IMR-90 (cell line): ENCODE measurements at regions not wholly inside any gene's neighbourhood (a gene's known extent, or its start where the extent isn't known, plus 50 kb on each side); places are given as distances from the start of the nearest gene placed in this dataset.
A peak's percentile ranks its signal among the peaks of the same experiment; 100 is the strongest.

Source experiments
- BHLHE40 ChIP-seq: fragments of 150-350 bp; IDR thresholded peaks from 2 replicates; pipeline ENCODE4 v1.6.1; 2016; ENCODE audit warnings: mild to moderate bottlenecking, low read depth, low read length
- CEBPB ChIP-seq: IDR thresholded peaks from 2 replicates; pipeline ENCODE4 v1.6.1; 2012; ENCODE audit warnings: low read depth, low read length, improper control_type of control experiment
- NFE2L2 ChIP-seq: fragments of 150-350 bp; IDR thresholded peaks from 2 replicates; pipeline ENCODE4 v1.6.1; 2016; ENCODE audit warnings: low read depth, mild to moderate bottlenecking, low read length
- SMC3 ChIP-seq: fragments of 150-350 bp; IDR thresholded peaks from 2 replicates; pipeline ENCODE4 v1.6.1; 2016; ENCODE audit warnings: low read depth, mild to moderate bottlenecking, antibody characterized with exemption, low read length, moderate library complexity

- TF ChIP-seq NFE2L2 (peak; percentile 87), BHLHE40 (peak; percentile 29), CEBPB (no peak), SMC3 (no peak; the same call in 1 of the 2 replicates)
Measured at GRCh38 chr22:44363013-44363979, 50.5 kb upstream of the SHISAL1 start (continued).
